ENCODE measurements at regions not wholly inside any gene's neighbourhood (a gene's known extent, or its start where the extent isn't known, plus 50 kb on each side); places are given as distances from the start of the nearest gene placed in this dataset.

- no peak for DNase-seq
These were observed 272.2 kb upstream of the DAB1 start for GRCh38 chr1:57696043-57696442.

DNA sequence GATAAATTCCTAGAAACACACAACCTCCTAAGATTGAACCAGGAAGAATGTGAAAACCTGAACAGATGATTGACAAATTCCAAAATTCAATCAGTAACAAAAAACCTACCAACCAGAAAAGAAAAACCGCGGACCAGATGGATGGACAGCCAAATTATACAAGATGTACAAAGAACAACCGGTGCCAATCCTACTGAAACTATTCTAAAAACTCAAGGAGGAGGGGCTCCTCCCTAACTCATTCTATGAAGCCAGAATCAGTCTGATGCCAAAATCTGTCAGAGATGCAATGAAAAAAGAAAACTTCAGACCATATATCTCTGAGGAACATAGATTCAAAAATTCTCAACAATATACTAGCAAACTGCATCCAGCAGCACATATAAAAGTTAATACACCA, 262.4 kb upstream of the DAB1 start:
- no peak for DNase-seq

DNA sequence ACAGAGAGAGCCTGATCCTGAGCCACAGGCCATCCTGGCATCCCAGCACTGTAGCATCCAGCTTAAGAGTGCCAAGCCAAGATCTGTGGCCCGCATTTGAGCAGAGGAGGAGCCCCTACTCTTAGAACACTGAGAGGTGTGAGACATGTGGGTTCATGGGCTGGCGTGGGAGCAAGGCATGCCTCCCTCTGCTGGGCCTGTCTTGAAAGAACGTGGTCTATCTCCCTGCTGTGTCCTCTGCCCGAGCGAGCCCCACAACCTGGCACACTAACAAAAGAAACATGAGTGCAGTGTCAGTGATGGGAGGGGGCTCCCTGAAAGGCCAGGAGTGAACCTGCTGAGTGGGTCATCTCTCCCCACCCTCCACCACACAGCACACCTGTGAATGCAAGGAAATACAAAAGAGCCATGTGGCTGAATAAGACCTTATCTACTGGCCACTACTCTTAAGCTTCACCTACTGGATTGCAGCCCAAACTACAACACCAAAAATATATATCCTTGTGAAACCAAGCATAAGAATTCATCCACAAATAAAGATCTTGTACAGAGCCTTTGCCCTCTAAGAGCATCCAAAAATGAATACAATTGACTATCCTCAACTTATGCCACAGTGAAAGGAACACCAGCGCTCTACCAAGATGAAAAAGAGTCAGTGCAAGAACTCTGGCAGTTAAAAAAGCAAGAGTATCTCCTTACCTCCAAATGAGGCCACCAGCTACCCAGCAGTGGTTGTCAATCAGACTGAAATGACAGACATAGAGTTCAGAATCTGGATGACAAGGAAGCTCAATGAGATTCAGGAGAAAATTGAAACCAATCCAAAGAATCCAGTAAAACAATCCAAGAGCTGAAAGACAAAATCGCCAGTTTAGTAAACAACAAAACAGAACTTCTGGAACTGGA, 259.4 kb upstream of the DAB1 start:
- DNase-seq, result no peak

- no peak for DNase-seq
These were observed 254.3 kb upstream of the DAB1 start for GRCh38 chr1:57678138-57678537.

- no peak for DNase-seq
These were observed 251.9 kb upstream of the DAB1 start for GRCh38 chr1:57675776-57676175.

DNA sequence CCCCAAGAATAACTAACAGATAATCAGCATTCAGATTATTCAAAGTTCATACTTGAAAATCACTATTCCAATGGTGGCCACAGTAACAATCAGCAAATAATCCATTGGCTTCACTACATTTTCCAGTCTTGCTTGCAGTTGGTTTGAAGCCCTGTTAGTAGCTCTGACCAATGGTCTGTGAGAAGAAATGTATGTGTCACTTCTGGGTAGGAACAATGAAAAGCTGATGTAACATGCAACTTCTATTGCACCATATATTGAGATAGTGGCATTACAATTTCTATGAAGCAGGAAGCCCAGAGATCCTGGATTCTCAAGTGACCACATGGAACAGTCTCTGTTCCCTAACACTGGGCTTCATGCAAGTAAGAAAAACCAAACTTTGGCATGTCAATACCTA, 250.9 kb upstream of the DAB1 start:
- no peak for DNase-seq

- no peak for DNase-seq
These were observed 248.7 kb upstream of the DAB1 start for GRCh38 chr1:57672346-57673140.

DNA sequence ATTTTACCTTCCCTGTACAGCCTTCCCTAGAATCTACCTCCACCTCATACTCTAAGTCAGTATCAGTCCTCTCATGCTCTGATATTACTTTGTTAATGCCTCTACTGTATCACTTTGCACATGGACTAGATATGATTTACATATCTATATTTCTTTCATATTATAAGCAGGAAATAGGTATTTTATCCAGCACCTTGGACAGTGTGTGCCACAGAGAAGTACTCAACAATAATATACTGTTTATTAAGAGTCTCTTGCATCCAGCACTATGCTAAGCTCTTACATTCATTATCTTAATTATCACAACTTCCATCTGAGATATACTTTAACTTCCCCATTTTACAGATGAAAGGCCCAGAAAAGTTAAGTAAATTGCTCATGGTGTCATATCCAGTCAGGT, 247.9 kb upstream of the DAB1 start:
- DNase-seq, result no peak

DNA sequence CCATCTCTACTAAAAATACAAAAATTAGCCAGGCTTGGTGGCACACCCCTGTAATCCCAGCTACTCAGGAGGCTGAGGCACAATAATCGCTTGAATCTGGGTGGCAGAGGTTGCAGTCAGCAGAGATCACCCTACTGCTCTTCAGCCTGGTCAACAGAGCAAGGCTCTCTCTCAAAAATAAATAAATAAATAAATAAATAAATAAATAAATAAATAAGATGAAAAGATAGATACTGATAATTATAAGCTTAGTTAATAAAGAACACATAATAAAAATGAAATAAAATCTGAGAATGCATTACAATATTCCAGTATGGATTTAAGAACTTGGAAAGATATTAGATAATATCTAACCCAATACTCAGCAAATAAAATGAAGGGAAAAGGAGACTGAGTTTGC, 235.9 kb upstream of the DAB1 start:
- no peak for DNase-seq

- no peak for DNase-seq
These were observed 231.3 kb upstream of the DAB1 start for GRCh38 chr1:57655161-57655560.

- no peak for DNase-seq
These were observed 220.8 kb upstream of the DAB1 start for GRCh38 chr1:57644667-57645066.

DNA sequence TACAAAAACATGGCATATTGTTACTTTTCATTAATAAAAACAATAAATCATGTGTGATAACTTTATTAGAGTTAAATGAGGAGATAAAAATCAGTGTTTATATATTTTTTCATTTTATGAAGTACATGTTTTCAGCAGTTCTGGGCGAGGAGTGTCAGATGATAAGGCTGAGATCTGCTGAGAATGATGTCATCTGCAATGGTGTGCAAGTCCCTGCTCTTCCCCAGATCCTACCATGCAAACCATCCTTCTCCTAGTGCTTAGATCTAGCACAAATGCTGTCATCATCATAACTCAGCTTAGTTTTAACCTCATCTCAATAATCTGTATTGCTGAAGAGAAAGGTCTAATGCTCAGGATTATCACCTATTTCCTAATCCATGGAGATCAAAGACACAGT, 214.4 kb upstream of the DAB1 start:
- no peak for DNase-seq

- no peak for DNase-seq
These were observed 213.3 kb upstream of the DAB1 start for GRCh38 chr1:57637155-57637554.

- no peak for DNase-seq
These were observed 210.0 kb upstream of the DAB1 start for GRCh38 chr1:57633881-57634280.

- no peak for DNase-seq
These were observed 209.2 kb upstream of the DAB1 start for GRCh38 chr1:57633056-57633455.

DNA sequence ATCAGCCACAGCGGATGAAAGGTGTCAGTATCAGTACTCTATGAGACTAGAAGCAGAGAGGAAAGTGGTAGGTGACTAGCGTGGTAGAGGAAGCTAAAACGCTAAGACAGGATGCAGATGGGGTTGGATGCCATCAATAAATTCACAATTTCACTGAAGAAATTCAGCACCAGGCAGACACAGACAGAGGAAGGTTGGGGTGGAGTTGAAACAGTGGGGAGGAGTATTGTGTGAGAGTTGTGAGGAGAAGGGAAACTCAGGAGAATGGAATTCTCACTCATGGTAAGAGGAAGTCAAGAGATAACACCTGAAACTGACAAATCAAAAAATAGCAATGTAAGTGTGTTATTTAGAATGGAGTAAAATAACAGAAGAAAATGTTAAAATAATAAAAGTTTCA, 208.5 kb upstream of the DAB1 start:
- no peak for DNase-seq

DNA sequence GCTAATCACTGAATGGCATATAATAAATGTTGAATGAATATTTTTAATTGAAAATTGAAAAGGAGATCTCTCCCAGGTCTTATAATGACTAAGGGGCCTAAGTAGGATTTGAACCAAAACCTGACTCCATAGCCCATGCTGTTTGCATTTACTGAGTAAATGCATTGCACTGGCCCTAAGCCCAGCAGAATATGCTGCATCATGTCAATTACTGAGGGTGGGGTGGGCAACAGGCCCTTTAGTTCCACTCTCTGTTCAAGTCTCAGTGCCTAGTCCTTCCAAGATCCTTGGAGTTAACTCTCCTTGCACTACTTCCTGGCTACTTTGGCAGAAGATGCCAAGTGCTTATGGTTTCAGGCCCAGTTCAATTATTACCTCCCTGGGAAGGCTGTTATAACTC, 203.8 kb upstream of the DAB1 start:
- DNase-seq, result no peak

DNA sequence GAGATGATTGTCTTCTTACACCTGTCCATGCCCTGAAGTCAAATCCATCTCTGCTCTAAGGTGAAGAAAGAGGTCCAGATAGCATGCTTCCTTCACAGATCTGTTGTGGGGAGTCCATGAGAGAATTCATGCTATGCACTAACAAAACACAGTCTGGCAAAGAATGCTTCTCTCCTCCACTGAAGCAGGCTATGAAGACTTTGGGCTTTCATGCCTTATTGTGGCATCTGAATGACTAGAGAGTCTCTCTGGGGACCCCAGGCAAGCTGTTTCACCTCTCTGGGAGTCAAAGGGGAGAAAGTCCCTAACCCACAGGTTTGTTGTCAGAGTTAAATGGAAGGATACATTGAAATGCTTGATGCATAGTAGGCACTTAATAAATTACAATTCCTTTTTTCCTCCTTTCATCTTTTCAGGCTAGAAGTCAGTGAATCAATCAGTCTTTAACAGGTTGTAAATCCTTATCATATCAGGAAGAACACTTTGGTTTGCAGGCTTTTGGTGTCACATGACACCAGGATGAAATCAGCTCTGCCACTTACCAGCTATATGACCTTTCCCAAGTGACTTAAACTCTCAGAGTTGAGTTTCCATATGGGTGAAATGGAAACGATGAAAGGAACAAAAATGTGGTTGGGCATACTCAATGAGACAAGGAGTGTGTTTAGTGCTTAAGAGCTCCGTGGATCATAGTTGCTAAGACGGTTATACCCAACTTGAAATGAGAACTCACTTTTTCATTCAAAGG, 200.1 kb upstream of the DAB1 start:
- no peak for DNase-seq

DNA sequence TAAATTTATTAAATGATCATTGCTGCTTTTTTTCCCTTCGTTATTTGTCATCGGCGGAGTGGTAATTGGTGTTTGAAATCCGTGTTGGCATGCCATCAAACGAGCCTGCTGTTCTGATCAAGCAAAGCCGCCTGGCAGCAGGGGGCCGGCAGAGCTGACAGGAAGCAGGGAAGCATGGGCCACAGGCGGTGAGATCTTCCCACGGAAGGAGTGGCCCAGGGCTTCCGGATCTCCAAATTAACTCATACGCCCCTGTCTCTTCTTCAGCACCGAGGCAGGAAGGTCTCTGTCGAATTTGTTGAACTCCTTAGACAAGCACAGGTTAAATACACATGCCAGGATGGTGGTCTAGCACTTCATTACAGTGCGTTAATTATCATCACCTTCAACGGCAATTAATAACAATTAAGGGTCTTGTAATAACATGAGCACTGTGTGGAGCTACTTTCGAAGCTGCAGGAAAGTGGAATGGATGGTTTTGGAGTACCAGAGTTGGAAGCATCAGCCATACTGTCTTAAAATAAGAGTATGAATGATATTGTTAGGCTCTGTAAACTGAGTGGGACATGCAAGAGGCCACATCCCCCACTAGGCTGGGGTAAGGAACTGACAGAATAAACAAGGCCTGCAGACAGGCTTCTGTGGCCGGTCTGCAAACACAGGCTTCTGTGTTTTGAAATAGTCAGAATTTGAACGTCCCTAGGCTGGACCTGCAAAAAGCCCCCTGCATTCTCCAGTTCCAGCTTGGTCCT, 199.4 kb upstream of the DAB1 start:
- DNase-seq, result no peak

GRCh38 chr1:57621776-57622175, 197.9 kb upstream of the DAB1 start:
- DNase-seq, result no peak

DNA sequence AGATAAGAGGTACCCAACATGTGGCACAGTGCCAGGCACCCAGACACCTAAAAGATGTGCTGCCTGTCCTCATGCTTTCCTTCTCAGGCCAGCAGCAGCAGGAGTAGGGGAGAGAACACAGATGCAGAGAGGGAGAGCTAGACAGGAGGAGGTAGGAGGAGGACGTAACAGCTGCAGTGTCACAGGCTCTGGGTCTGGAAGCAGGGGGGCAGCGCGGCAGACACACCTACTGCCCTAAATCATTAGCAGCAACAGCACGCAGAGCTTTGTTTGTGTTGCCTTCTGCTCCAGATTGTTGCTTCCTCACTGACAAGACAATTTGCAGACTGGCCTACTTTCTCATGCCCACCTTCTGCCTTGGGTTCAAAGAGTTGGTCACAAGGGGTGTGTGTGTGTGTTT, 196.7 kb upstream of the DAB1 start:
- DNase-seq, result no peak

DNA sequence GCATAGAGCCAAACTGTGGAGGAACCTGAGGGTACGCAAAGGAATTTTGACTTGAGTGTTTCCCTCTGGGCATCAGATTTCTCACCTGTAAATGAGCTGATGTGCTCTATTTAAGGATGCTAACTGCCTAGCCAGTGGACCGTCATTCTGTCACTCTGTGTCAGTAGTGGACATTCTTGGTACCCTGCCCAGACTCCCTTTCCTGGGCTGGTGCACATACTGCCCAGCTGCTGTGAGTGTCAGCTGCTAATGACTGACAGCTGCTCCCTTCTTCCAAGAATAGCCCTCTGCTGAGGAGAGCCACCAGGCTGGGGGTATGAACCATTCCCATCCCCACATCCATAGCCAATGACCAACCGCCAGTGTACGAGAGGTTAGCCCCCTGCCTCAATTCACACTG, 193.1 kb upstream of the DAB1 start:
- no peak for DNase-seq

GRCh38 chr1:57615956-57616355, 192.1 kb upstream of the DAB1 start:
- no peak for DNase-seq
